HCT116 (cell line): ENCODE measurements at regions not wholly inside any gene's neighbourhood (a gene's known extent, or its start where the extent isn't known, plus 50 kb on each side); places are given as distances from the start of the nearest gene placed in this dataset.

ENCODE experiments used
- ATAC-seq: fragments of 200-7000 bp; cut with Tn5 transposase; 2 replicates; pipeline ENCODE4 v1.9.1; 2020; ENCODE audit warnings: mild to moderate bottlenecking, moderate library complexity
- BruUV-seq: library from RNA; stranded (reverse); fragments of 400-500 nt; replicated peaks from 2 replicates; lab custom pipeline; 2021; lab: Mats Ljungman, UMichigan
- CTCF ChIA-PET: fragments of 300-600 bp; sonication (Branson Sonifier 250); formaldehyde crosslinking; loops from one replicate; lab custom pipeline; 2021; ENCODE audit warnings: antibody characterized with exemption; lab: Charles Lee
- POLR2A ChIA-PET: fragments of 300-600, 350-600 bp; sonication (Branson Sonifier 250); formaldehyde crosslinking; loops from one replicate; lab custom pipeline; 2021; ENCODE audit warnings: antibody characterized with exemption; lab: Charles Lee
- RAD21 ChIA-PET, 2 experiments: fragments of 300-600 bp; sonication (Branson Sonifier 250); formaldehyde crosslinking; loops; one replicate each; lab custom pipeline; 2023; ENCODE audit warnings: low total read pairs in 2 of 2; ENCODE audit not compliant: uncharacterized antibody in 2 of 2, unreplicated experiment in 2 of 2, low non-redundant PET in 1 of 2; lab: Charles Lee
- DNase-seq: peaks from one replicate; pipeline ENCODE4 v3.0.0-alpha.2; 2010; ENCODE audit warnings: low read depth, low spot score
- H2AFZ ChIP-seq: fragments of 200-600 bp; shearing (Covaris generic), sonication (generic); 2 replicates; pipeline ENCODE4 v1.6.1; 2017; ENCODE audit warnings: low read depth, mixed run types, mixed read lengths, antibody characterized with exemption, low read length; ENCODE audit not compliant: poor library complexity, severe bottlenecking
- H3K27ac ChIP-seq: 2 replicates; pipeline ENCODE4 v1.5.1; 2012; ENCODE audit warnings: low read depth, low read length
- H3K27me3 ChIP-seq: fragments of 200-600 bp; sonication (generic); 2 replicates; pipeline ENCODE4 v1.6.1; 2016; ENCODE audit warnings: mixed run types, low read length, mixed read lengths; ENCODE audit not compliant: insufficient read depth
- H3K36me3 ChIP-seq, 2 experiments: fragments of 200-500 bp in 1 of 2; fragments of 200-600 bp in 1 of 2; sonication (Bioruptor generic) in 1 of 2; sonication (generic) in 1 of 2; 2 replicates each; pipeline versions ENCODE4 v1.5.1 to v1.6.1; 2014 to 2016; ENCODE audit warnings: low read length in 2 of 2, inconsistent platforms in 1 of 2, mixed read lengths in 1 of 2, mixed run types in 1 of 2; ENCODE audit not compliant: insufficient read depth in 2 of 2, control insufficient read depth in 1 of 2
- H3K4me1 ChIP-seq, 2 experiments: fragments of 200-600 bp in 1 of 2; sonication (generic) in 1 of 2; 2 replicates each; pipeline versions ENCODE4 v1.5.1 to v1.6.1; 2012 to 2017; ENCODE audit warnings: low read length in 2 of 2, inconsistent platforms in 1 of 2, mild to moderate bottlenecking in 1 of 2, mixed read lengths in 1 of 2, mixed run types in 1 of 2, moderate library complexity in 1 of 2; ENCODE audit not compliant: insufficient read depth in 2 of 2, control insufficient read depth in 1 of 2
- H3K4me2 ChIP-seq: fragments of 200-600 bp; sonication (generic); 2 replicates; pipeline ENCODE4 v1.6.1; 2017; ENCODE audit warnings: mixed run types, low read length, mixed read lengths
- H3K4me3 ChIP-seq, 2 experiments: fragments of 200-600 bp in 1 of 2; sonication (generic) in 1 of 2; replicated peaks in 1 of 2; 2 replicates each; pipeline ENCODE4 v1.5.1; 2011 to 2016; ENCODE audit warnings: low read length in 2 of 2, control low read depth in 1 of 2, low read depth in 1 of 2, mild to moderate bottlenecking in 1 of 2, mixed read lengths in 1 of 2, mixed run types in 1 of 2
- H3K79me2 ChIP-seq: fragments of 200-600 bp; sonication (generic); 2 replicates; pipeline ENCODE4 v1.6.1; 2017; ENCODE audit warnings: mild to moderate bottlenecking, mixed run types, low read length, moderate library complexity, mixed read lengths; ENCODE audit not compliant: insufficient read depth
- H3K9ac ChIP-seq: fragments of 200-600 bp; sonication (generic); 2 replicates; pipeline ENCODE4 v1.6.1; 2016; ENCODE audit warnings: low read length, mixed read lengths
- H3K9me2 ChIP-seq: fragments of 200-600 bp; sonication (generic), shearing (Covaris generic); 2 replicates; pipeline ENCODE4 v1.6.1; 2017; ENCODE audit warnings: mixed run types, mild to moderate bottlenecking, moderate library complexity; ENCODE audit not compliant: insufficient read depth
- H3K9me3 ChIP-seq, 2 experiments: fragments of 200-500 bp in 1 of 2; fragments of 200-600 bp in 1 of 2; sonication (Bioruptor generic) in 1 of 2; sonication (generic) in 1 of 2; 2 replicates each; pipeline ENCODE4 v1.6.1; 2014 to 2017; ENCODE audit warnings: low read length in 2 of 2, mixed read lengths in 2 of 2, inconsistent platforms in 1 of 2, low read depth in 1 of 2, mild to moderate bottlenecking in 1 of 2, mixed run types in 1 of 2, moderate library complexity in 1 of 2; ENCODE audit not compliant: control insufficient read depth in 1 of 2, insufficient read depth in 1 of 2
- H4K20me1 ChIP-seq: fragments of 200-600 bp; sonication (generic), shearing (Covaris generic); 2 replicates; pipeline ENCODE4 v1.6.1; 2017; ENCODE audit warnings: mixed run types, mild to moderate bottlenecking, moderate library complexity; ENCODE audit not compliant: insufficient read depth
- CBX3 ChIP-seq: IDR thresholded peaks from 2 replicates; pipeline ENCODE4 v1.6.1; 2012; ENCODE audit warnings: low read depth
- CTCF ChIP-seq, 3 experiments: fragments of 200-600 bp in 1 of 3; sonication (generic) in 1 of 3; IDR thresholded peaks in 2 of 3; conservative IDR thresholded peaks in 1 of 3; 2 replicates each; pipeline ENCODE4 v1.5.1; 2012 to 2017; ENCODE audit warnings: low read depth in 2 of 3, low read length in 2 of 3, antibody characterized with exemption in 1 of 3, borderline replicate concordance in 1 of 3, control low read depth in 1 of 3, mild to moderate bottlenecking in 1 of 3, mixed read lengths in 1 of 3, mixed run types in 1 of 3, moderate library complexity in 1 of 3; ENCODE audit not compliant: insufficient read depth in 1 of 3
- EGR1 ChIP-seq: IDR thresholded peaks from 2 replicates; pipeline ENCODE4 v1.6.1; 2012; ENCODE audit warnings: low read depth
- ELF1 ChIP-seq: IDR thresholded peaks from 2 replicates; pipeline ENCODE4 v1.6.1; 2012; ENCODE audit warnings: low read depth, borderline replicate concordance
- POLR2AphosphoS5 ChIP-seq: IDR thresholded peaks from 2 replicates; pipeline ENCODE4 v1.6.1; 2011; ENCODE audit warnings: mild to moderate bottlenecking, low read depth, low read length, moderate library complexity
- SP1 ChIP-seq: IDR thresholded peaks from 2 replicates; pipeline ENCODE4 v1.6.1; 2012; ENCODE audit warnings: low read depth
- SRF ChIP-seq: IDR thresholded peaks from 2 replicates; pipeline ENCODE4 v1.6.1; 2012; ENCODE audit warnings: low read depth
- TCF7L2 ChIP-seq: IDR thresholded peaks from 2 replicates; pipeline ENCODE4 v1.7.0; 2011; ENCODE audit warnings: borderline replicate concordance, inconsistent platforms; ENCODE audit not compliant: insufficient read depth, insufficient read length; ENCODE audit errors: extremely low read depth
- ZFX ChIP-seq: fragments of 450-650 bp; IDR thresholded peaks from 2 replicates; pipeline ENCODE4 v1.6.1; 2017
- intact Hi-C: fragments of 100-400 bp; cut with micrococcal nuclease; formaldehyde crosslinking; loops from 2 replicates; pipeline ENCODE4 v1.10.0; 2022
- TF ChIP-seq, protein P1 (sequence below): IDR thresholded peaks from 2 replicates; pipeline ENCODE4 v1.6.1; 2012

- BruUV-seq: no TSS peak
- Histone ChIP-seq H3K4me3 (no peak overlapping the region), H3K27ac (no peak overlapping the region), H3K36me3 (no peaks in the 10 kb centered on the region), H3K79me2 (no peaks in the 10 kb centered on the region), H3K27me3 (no peaks in the 10 kb centered on the region), H4K20me1 (no peaks in the 10 kb centered on the region), H3K4me2 (no peak overlapping the region), H2AFZ (no peak overlapping the region), H3K9me2 (no peaks in the 10 kb centered on the region), H3K9ac (no peak overlapping the region), H3K4me1 (no peaks in the 10 kb centered on the region), H3K9me3 (no peaks in the 10 kb centered on the region)
- ChIA-PET POLR2A (no interaction called here), CTCF (no interaction called here), RAD21 (no interaction called here)
- TF ChIP-seq, protein P1, sequence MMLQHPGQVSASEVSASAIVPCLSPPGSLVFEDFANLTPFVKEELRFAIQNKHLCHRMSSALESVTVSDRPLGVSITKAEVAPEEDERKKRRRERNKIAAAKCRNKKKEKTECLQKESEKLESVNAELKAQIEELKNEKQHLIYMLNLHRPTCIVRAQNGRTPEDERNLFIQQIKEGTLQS: no peak
- TF ChIP-seq CBX3 (no peak), SP1 (no peak), TCF7L2 (no peak), SRF (no peak), POLR2AphosphoS5 (no peak), ELF1 (no peak), ZFX (no peak), CTCF (IDR thresholded peaks at IDR 0.05 in 2 of 3, conservative IDR thresholded peaks at IDR 0.05 in 1 of 3; ENCODE audit: borderline replicate concordance in 1 of 3, insufficient read depth in 1 of 3, low read depth in 2 of 3, low read length in 2 of 3) (no peak), EGR1 (no peak)
- intact Hi-C loops: no loop called here
- DNase-seq (no peak), ATAC-seq (no peak)
Observed at GRCh38 chr10:131816157-131816775, 84.5 kb upstream of the PPP2R2D start.
